Activated CD4-positive, alpha-beta T cell treated with anti-CD3 and anti-CD28 coated beads for 36 hours (primary cell): ENCODE measurements at regions not wholly inside any gene's neighbourhood (a gene's known extent, or its start where the extent isn't known, plus 50 kb on each side); places are given as distances from the start of the nearest gene placed in this dataset.

Experiments
- ATAC-seq: fragments of 200-7000 bp; cut with Tn5 transposase; one replicate; pipeline ENCODE4 v1.10.0; 2021; ENCODE audit warnings: mild to moderate bottlenecking, moderate library complexity
- CTCF ChIA-PET: fragments of 350-600 bp; sonication (Branson Sonifier 250); formaldehyde crosslinking; loops from one replicate; lab custom pipeline; 2021; ENCODE audit warnings: antibody characterized with exemption; lab: Charles Lee
- POLR2A ChIA-PET: fragments of 350-600 bp; sonication (Branson Sonifier 250); formaldehyde crosslinking; loops from one replicate; lab custom pipeline; 2021; ENCODE audit warnings: antibody characterized with exemption, inconsistent platforms; lab: Charles Lee
- DNase-seq: peaks from one replicate; pipeline ENCODE4 v3.0.0-alpha.2; 2020
- H3K27ac Mint-ChIP-seq: one replicate; pipeline ENCODE4 v1.8.0; 2021; ENCODE audit warnings: mixed read lengths
- H3K27me3 Mint-ChIP-seq: one replicate; pipeline ENCODE4 v1.8.0; 2021; ENCODE audit warnings: mixed read lengths
- H3K36me3 Mint-ChIP-seq: one replicate; pipeline ENCODE4 v1.8.0; 2021; ENCODE audit warnings: low read depth, mixed read lengths
- H3K4me1 Mint-ChIP-seq: one replicate; pipeline ENCODE4 v1.8.0; 2021; ENCODE audit warnings: mixed read lengths
- H3K4me3 Mint-ChIP-seq: one replicate; pipeline ENCODE4 v1.8.0; 2021; ENCODE audit warnings: mild to moderate bottlenecking, moderate library complexity, mixed read lengths
- H3K9me3 Mint-ChIP-seq: one replicate; pipeline ENCODE4 v1.8.0; 2021; ENCODE audit warnings: low read depth, mixed read lengths
- intact Hi-C, 2 experiments: fragments of 100-400 bp; cut with DNase I in 1 of 2; cut with micrococcal nuclease in 1 of 2; formaldehyde crosslinking; loops; one replicate each; pipeline versions ENCODE4 v1.14.2 to v1.15.1; 2022 to 2024; cut with DNase I, micrococcal nuclease

DNA sequence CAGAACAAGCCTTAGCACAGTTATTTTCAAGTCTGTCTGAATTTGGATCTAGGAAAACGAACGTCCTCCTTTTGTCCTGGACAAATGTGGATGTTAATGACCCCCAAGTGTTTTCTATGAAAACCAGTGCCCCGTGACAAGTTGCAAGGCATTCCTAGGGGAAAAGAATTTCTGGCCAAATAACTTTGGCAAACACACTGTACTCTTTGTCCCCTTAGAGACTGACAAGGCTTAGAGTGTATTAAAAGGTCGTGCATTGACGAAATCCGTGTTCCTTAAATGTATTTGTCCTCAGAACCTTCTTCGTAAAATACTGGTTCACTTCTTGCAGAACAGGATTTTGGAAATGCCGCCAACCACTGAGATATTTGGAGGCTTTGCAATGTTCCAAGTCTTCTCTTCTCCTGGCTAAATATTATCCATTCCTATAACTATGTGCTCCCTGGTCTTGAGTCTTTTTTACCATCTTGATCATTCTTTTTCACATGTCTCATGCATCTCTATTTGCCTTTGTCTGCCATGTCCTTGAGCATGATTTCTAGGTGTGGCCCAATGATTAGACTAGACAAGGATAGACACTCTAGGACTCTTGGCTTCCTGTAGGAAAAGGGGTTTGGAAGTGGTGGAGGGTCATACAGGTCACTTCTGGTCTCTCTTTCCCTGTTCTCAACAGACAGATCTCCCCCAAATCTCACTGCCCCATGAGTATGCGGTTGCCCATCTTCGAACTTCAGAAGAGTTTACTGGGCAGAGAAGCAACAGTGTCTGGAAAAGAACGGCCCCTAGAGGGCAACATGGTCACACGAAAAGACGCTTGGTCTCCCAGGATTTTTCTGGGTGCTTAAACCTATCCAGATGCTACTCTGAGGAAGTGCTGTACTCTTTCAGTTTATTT, 117.5 kb downstream of the EDEM1 start:
- DNase-seq, result peak; percentile 70
- Mint-ChIP-seq H3K36me3 (no peaks in the 10 kb centered on the region), H3K27ac (no peak overlapping the region), H3K9me3 (no peaks in the 10 kb centered on the region), H3K4me1 (no peaks in the 10 kb centered on the region), H3K4me3 (no peak overlapping the region), H3K27me3 (peaks cover 3% of the 10 kb centered on the region)
- peak; percentile 81 for ATAC-seq
- intact Hi-C loops, result loop anchor here (1.0 to 10.0 kb wide), 5 partner anchors 121 to 1494 kb away; no protein-coding TSS in a partner anchor
- ChIA-PET POLR2A (no interaction called here), CTCF (interaction anchor here (0.8 kb wide), 1 partner anchor 345 kb away, joined by 4 read pairs; no protein-coding TSS in a partner anchor)

DNA sequence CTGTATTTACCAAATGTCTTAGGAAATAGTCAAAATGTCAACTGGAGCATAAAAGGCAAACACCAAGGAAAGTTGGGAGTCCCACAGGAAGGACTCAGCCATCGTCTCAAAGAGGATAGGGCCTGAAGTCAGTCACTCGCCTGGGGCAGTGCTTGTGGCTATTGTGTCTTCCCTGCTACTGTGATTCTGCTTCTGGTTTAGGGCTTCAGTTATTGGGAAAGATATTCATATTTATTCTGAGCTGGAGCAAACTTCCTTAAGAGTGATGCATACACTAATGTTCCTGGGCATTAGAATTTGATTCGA, 118.1 kb downstream of the EDEM1 start:
- DNase-seq (no peak), ATAC-seq (peak; percentile 26)
- Mint-ChIP-seq H3K27me3 (peaks cover 3% of the 10 kb centered on the region), H3K27ac (no peak overlapping the region), H3K4me1 (no peaks in the 10 kb centered on the region), H3K9me3 (no peaks in the 10 kb centered on the region), H3K4me3 (no peak overlapping the region), H3K36me3 (no peaks in the 10 kb centered on the region)
- POLR2A ChIA-PET, result no interaction called here
- CTCF ChIA-PET, result interaction anchor here (0.5 to 0.8 kb wide), 6 partner anchors 9 to 995 kb away, joined by 3 to 5 read pairs (median 3); no protein-coding TSS in a partner anchor
- intact Hi-C loops, result loop anchor here (1.0 to 10.0 kb wide), 5 partner anchors 121 to 1494 kb away; no protein-coding TSS in a partner anchor

DNA sequence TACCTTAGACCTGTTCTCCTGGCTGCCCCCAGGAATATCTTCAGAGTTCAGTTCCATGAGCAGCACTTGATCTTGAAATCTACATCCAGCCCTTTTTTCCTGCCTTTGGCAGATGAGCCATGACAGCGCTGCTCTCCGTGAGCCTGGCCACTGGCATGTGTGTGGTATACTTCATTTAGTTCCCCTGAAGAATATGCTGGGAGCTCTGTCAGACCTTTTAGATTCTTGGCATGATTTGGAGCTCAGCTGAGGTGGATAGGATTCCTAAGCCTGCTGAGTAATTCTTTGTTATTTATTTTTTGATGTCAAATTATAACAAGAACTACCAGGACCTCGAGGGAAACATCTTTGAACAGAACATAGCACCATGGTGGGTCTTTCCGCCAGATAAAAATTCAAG, 121.7 kb downstream of the EDEM1 start:
- Mint-ChIP-seq H3K27me3 (peaks cover 3% of the 10 kb centered on the region), H3K4me1 (peaks cover 8% of the 10 kb centered on the region), H3K36me3 (no peaks in the 10 kb centered on the region), H3K4me3 (no peak overlapping the region), H3K9me3 (no peaks in the 10 kb centered on the region), H3K27ac (no peak overlapping the region)
- ChIA-PET CTCF (no interaction called here), POLR2A (no interaction called here)
- intact Hi-C loops, result loop anchor here in 1 of 2 experiments (5.0 to 10.0 kb wide), 2 partner anchors 118 to 1486 kb away; no protein-coding TSS in a partner anchor
- ATAC-seq (no peak), DNase-seq (no peak)

DNA sequence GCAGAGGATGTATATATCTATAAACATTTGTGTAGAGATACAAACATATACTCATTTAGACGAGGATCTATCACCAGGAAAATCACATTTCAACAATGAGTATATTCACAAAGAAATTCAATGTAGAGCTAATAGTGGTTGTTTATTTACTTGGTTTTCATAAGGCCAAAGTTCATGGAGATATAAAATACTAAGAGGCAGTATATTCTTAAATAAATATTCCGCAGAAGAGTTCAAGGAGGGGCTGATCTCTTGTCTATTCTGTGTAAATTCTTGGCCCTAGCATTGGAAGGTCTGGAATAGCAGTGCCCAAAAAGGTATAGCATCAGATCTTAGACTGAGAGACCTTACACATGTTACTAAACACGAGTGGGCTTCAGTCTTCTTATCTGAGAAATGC, 122.1 kb downstream of the EDEM1 start:
- POLR2A ChIA-PET, result no interaction called here
- Mint-ChIP-seq H3K4me3 (no peak overlapping the region), H3K27ac (no peak overlapping the region), H3K36me3 (no peaks in the 10 kb centered on the region), H3K4me1 (peaks cover 8% of the 10 kb centered on the region), H3K27me3 (peaks cover 3% of the 10 kb centered on the region), H3K9me3 (no peaks in the 10 kb centered on the region)
- intact Hi-C loops, result loop anchor here in 1 of 2 experiments (5.0 to 10.0 kb wide), 2 partner anchors 118 to 1485 kb away; no protein-coding TSS in a partner anchor
- no peak for ATAC-seq
- DNase-seq, result no peak
- CTCF ChIA-PET, result interaction anchor here (0.7 kb wide), 1 partner anchor 61 kb away, joined by 3 read pairs; no protein-coding TSS in a partner anchor

DNA sequence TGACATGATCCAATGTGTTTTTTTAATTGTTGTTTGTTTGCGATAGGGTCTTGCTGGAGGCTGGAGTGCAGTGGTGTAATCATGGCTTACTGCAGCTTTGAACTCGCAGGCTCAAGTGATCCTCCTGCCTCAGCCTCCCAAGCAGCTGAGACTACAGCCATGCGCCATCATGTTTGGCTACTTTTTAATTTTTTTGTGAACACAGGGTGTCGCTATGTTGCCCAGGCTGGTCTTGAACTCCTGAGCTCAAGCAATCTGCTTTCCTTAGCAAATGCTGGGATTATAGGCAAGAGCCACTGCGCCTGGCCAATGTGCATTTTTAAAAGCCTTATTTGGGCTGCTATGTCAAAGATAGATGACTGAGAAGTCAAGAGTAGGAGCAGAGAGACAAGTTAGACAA, 123.0 kb downstream of the EDEM1 start:
- Mint-ChIP-seq H3K4me1 (peaks cover 12% of the 10 kb centered on the region), H3K36me3 (no peaks in the 10 kb centered on the region), H3K27me3 (no peaks in the 10 kb centered on the region), H3K9me3 (no peaks in the 10 kb centered on the region), H3K27ac (no peak overlapping the region), H3K4me3 (no peak overlapping the region)
- CTCF ChIA-PET, result interaction anchor here (0.7 kb wide), 1 partner anchor 61 kb away, joined by 3 read pairs; no protein-coding TSS in a partner anchor
- intact Hi-C loops, result no loop called here
- POLR2A ChIA-PET, result no interaction called here
- DNase-seq (no peak), ATAC-seq (no peak)

DNA sequence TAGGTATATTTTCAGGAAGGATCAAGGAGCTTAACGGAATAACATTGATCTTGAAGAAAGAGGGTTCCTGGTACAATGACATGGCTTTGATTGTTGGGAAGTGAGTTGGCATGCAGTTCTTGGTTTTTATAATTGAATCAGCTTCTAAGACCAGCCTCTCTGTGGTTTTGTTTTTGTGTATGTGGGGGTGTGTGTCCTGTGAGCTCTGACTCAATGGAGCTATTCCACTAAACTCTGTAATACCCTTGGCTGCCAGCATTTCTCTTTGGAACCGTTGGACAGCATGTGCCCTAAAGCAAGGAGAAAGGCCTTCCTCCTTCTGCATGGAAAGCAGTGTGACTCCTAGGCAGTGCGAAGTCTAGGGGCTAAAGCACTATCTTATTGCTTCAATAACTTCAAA, 124.8 kb downstream of the EDEM1 start:
- no peak overlapping the region for H3K4me3 Mint-ChIP-seq
- ATAC-seq (peak; percentile 86), DNase-seq (peak; percentile 11)
- H3K4me1 Mint-ChIP-seq, result peaks cover 15% of the 10 kb centered on the region
- intact Hi-C loops, result no loop called here
- no peaks in the 10 kb centered on the region for H3K36me3 Mint-ChIP-seq
- H3K27me3 Mint-ChIP-seq, result no peaks in the 10 kb centered on the region
- POLR2A ChIA-PET, result no interaction called here
- no peak overlapping the region for H3K27ac Mint-ChIP-seq
- CTCF ChIA-PET, result interaction anchor here (1.1 kb wide), 1 partner anchor 22 kb away, joined by 7 read pairs; no protein-coding TSS in a partner anchor
- no peaks in the 10 kb centered on the region for H3K9me3 Mint-ChIP-seq

DNA sequence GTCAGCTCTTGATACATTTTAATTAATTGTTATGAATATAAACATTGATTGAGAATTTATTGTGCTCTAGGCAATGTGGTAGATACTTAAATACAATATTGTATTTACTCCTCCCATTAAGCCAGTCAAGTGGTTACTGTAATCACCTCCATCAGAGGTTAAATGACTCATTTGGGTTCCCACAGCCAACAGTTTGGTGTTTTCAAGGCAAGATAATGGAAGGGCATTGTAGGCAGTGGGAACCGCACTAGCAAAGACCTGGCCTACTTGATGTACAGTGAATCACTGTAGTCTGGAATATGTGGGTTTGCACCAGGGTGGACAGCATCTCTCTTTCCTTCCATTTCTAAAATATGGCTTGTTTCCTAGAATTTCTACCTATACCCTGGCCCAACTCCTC, 127.4 kb downstream of the EDEM1 start:
- no peak for ATAC-seq
- Mint-ChIP-seq H3K27ac (no peak overlapping the region), H3K4me3 (no peak overlapping the region), H3K4me1 (peaks cover 15% of the 10 kb centered on the region), H3K9me3 (no peaks in the 10 kb centered on the region), H3K27me3 (peaks cover 2% of the 10 kb centered on the region), H3K36me3 (no peaks in the 10 kb centered on the region)
- intact Hi-C loops, result no loop called here
- ChIA-PET CTCF (no interaction called here), POLR2A (no interaction called here)
- no peak for DNase-seq

DNA sequence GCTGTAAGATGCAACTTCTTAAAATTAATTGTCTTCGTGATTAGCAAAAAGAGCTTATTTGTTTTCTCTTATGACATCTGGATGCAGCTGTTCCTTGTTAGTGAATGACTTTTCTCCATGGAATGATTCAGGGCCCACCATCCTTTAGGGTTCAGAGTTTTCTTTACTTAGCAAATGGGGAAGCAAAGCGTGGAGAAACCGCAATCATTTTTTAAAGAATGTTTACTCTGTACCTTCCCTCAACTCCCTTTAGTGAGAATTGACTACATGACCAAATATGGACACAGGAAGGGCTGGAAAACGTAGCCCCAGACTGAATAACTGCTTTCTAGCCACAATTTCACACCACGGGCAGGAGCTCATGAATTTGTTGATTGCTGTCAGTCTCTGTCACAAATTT, 130.1 kb downstream of the EDEM1 start:
- CTCF ChIA-PET, result no interaction called here

DNA sequence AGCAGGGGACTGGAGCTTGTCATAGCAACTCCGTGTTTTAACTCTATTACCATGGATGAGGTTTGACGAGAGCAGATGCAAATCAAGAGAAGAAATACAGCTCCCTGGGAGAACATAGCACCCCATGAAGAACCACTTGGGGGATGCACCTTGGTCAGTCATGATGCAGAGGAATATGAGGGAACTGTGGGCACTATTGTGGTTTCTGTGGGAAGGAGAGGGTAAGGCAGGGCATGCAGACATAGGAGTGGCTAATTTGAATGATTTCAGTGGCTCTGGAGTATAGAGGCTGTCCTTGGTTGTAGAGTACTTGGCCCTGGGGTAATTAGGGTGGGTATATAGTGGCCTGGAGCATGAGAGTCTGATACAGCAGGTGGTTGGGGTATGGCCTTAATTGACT, 131.9 kb downstream of the EDEM1 start:
- H3K9me3 Mint-ChIP-seq, result no peaks in the 10 kb centered on the region
- POLR2A ChIA-PET, result no interaction called here

More for the DNA sequence above, 130.1 kb downstream of the EDEM1 start:
- DNase-seq, result no peak
- no peak for ATAC-seq
- H3K9me3 Mint-ChIP-seq, result no peaks in the 10 kb centered on the region
- peaks cover 9% of the 10 kb centered on the region for H3K4me1 Mint-ChIP-seq
- H3K27ac Mint-ChIP-seq, result no peak overlapping the region
- H3K4me3 Mint-ChIP-seq, result no peak overlapping the region
- POLR2A ChIA-PET, result no interaction called here
- intact Hi-C loops, result no loop called here
- H3K36me3 Mint-ChIP-seq, result no peaks in the 10 kb centered on the region
- H3K27me3 Mint-ChIP-seq, result peaks cover 2% of the 10 kb centered on the region

DNA sequence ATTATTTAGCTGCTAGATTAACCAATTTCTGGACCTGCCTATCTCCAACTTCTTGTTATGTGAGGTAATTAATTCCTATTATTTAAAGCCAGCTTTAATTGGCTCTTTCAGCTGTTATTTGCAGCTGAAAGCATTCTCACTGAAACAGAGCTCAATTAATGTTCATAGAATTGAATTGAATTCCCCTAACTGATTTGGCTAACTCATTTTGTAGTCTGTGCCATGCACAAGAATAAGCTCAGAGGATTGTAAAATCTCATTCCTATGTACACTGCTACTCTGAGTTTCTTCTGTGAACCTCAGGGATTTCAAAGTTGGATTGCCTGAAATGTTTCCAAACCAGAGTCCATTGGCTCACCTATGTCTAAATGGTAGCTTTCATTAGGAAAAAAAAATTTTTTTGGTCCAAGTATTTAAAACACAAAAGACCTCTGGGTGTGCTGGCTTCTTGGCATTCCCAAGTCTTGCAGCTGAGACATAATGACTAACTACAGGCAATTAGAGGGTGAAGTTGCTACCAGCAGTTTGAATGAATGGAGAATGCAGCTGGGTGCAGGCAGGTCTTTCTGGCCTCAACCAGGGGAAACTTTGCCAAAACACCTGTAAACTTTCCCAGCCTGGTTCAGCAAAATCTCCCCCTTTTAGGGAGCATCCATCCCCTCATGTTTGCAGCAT, 134.3 kb downstream of the EDEM1 start:
- Mint-ChIP-seq H3K4me1 (peaks cover 3% of the 10 kb centered on the region), H3K27me3 (peaks cover 14% of the 10 kb centered on the region), H3K4me3 (no peak overlapping the region), H3K36me3 (no peaks in the 10 kb centered on the region), H3K27ac (no peak overlapping the region), H3K9me3 (no peaks in the 10 kb centered on the region)
- CTCF ChIA-PET, result interaction anchor here (1.0 kb wide), 1 partner anchor 183 kb away, joined by 3 read pairs; no protein-coding TSS in a partner anchor
- intact Hi-C loops, result no loop called here
- POLR2A ChIA-PET, result no interaction called here
- DNase-seq (no peak), ATAC-seq (no peak)

More for the DNA sequence above, 131.9 kb downstream of the EDEM1 start:
- intact Hi-C loops, result no loop called here
- no peak for ATAC-seq
- H3K27me3 Mint-ChIP-seq, result peaks cover 11% of the 10 kb centered on the region
- DNase-seq, result no peak
- CTCF ChIA-PET, result no interaction called here
- H3K4me3 Mint-ChIP-seq, result no peak overlapping the region
- peaks cover 7% of the 10 kb centered on the region for H3K4me1 Mint-ChIP-seq
- no peak overlapping the region for H3K27ac Mint-ChIP-seq
- H3K36me3 Mint-ChIP-seq, result no peaks in the 10 kb centered on the region

DNA sequence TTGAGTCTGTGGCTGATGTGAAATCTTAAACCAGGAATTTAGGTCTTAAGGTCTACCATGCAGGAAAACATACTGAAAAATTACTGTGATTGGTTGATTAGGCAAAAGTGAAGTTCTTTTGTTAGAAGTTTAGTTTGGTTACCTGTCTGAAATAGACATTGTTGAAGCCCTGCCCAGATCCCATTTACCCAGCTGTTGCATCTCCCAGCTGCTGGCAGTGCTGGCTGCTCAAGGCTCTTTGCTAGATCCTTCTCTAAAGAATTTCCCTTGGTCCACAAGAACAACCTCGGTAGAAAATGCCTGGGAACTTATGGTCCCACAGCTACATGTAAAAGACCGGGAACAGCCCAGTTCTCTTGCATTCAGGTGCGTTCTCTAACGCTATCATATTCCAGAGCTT, 137.3 kb downstream of the EDEM1 start:
- intact Hi-C loops, result no loop called here
- POLR2A ChIA-PET, result no interaction called here
- H3K36me3 Mint-ChIP-seq, result no peaks in the 10 kb centered on the region
- H3K27me3 Mint-ChIP-seq, result peaks cover 13% of the 10 kb centered on the region
- DNase-seq (no peak), ATAC-seq (no peak)
- H3K27ac Mint-ChIP-seq, result no peak overlapping the region
- no peaks in the 10 kb centered on the region for H3K9me3 Mint-ChIP-seq
- no peak overlapping the region for H3K4me3 Mint-ChIP-seq
- CTCF ChIA-PET, result no interaction called here
- peaks cover 1% of the 10 kb centered on the region for H3K4me1 Mint-ChIP-seq
